GM12891 (cell line): ENCODE measurements at regions not wholly inside any gene's neighbourhood (a gene's known extent, or its start where the extent isn't known, plus 50 kb on each side); places are given as distances from the start of the nearest gene placed in this dataset.

Experiments
- POLR2A ChIP-seq: IDR thresholded peaks from 2 replicates; pipeline ENCODE4 v1.6.1; 2011; ENCODE audit warnings: low read depth, low read length, control low read depth
- SPI1 ChIP-seq: IDR thresholded peaks from 2 replicates; pipeline ENCODE4 v1.6.1; 2011; ENCODE audit warnings: low read depth, low read length, control low read depth
- TAF1 ChIP-seq: IDR thresholded peaks from 2 replicates; pipeline ENCODE4 v1.6.1; 2011; ENCODE audit warnings: low read depth, low read length, control low read depth

- TF ChIP-seq TAF1 (no peak), POLR2A (no peak), SPI1 (peak; percentile 93)
These were observed 63.3 kb upstream of the RELL1 start for GRCh38 chr4:37749398-37749988.
